Cardiac muscle cell (in vitro differentiated cells and primary cell): ENCODE measurements at regions not wholly inside any gene's neighbourhood (a gene's known extent, or its start where the extent isn't known, plus 50 kb on each side); places are given as distances from the start of the nearest gene placed in this dataset.

ENCODE experiments used
- DNase-seq, 2 donors: peaks; one replicate each; pipeline versions ENCODE4 v3.0.0 to v3.0.0-alpha.2; 2010 to 2017; ENCODE audit warnings: low read depth in 1 of 2, low spot score in 1 of 2
- H3K27ac ChIP-seq: fragments of 200-600 bp; sonication (generic); 2 replicates; pipeline ENCODE4 v1.5.1; 2016
- H3K27me3 ChIP-seq: fragments of 200-600 bp; sonication (generic); 2 replicates; pipeline ENCODE4 v1.6.0; 2016; ENCODE audit warnings: control low read depth
- H3K36me3 ChIP-seq: fragments of 200-600 bp; sonication (generic); 2 replicates; pipeline ENCODE4 v1.5.1; 2016; ENCODE audit warnings: control low read depth
- H3K4me1 ChIP-seq: fragments of 200-600 bp; sonication (generic); 2 replicates; pipeline ENCODE4 v1.8.1; 2017; ENCODE audit warnings: low read depth, mild to moderate bottlenecking, mixed run types
- H3K4me3 ChIP-seq: fragments of 200-600 bp; sonication (generic); 2 replicates; pipeline ENCODE4 v1.5.1; 2016; ENCODE audit warnings: mild to moderate bottlenecking
- H3K9me3 ChIP-seq: fragments of 200-600 bp; sonication (generic); 2 replicates; pipeline ENCODE4 v1.5.1; 2017; ENCODE audit warnings: low read depth, mild to moderate bottlenecking, control low read depth
- CTCF ChIP-seq: IDR thresholded peaks from 2 replicates; pipeline ENCODE4 v1.5.1; 2012; ENCODE audit warnings: low read depth, mild to moderate bottlenecking, low read length

DNA sequence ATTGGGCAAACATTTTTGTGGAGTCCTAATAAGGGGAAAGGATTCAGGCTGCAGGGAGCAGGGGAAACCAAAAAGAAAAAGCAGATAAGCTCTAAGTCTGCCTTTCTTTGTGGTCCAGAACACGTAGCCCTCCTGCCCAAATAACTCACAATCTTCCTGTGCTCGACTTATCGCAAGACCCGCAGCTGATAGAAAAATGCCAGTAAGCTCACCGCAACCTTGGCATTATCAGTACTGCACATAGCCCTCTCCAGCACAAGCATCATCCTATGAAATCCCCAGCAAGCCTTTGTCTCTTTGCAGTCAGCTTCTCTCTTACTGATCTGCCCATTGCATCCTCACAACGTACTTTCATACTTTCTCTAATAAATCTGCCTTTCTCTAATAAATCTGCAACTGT, 202.4 kb upstream of the HNRNPA3 start:
- no peaks in the 10 kb centered on the region for H3K4me1 ChIP-seq
- H3K4me3 ChIP-seq = no peak overlapping the region
- no peak for TF ChIP-seq CTCF
- no peaks in the 10 kb centered on the region for H3K36me3 ChIP-seq
- H3K27ac ChIP-seq = no peak overlapping the region
- DNase-seq = no peak
- H3K27me3 ChIP-seq = no peaks in the 10 kb centered on the region
- no peaks in the 10 kb centered on the region for H3K9me3 ChIP-seq

DNA sequence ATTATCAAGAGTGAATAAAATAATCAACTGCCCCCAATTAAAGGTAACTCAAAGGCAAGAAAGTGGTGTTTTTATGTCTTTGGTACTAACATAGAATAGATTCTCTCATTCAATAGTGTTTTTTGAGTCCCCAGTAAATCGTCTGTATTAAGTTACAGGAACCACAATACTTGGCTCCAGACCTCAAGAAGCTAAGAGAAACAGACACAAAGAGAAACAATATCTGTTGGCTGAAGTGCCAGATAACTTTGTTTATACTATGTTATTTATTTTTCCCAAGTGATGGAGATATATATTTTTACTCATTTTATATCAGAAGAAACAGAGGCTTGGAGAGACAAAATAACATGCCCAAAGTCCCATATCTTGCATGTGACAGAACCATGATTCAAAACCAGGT, 201.7 kb upstream of the HNRNPA3 start:
- TF ChIP-seq CTCF = no peak
- no peak overlapping the region for H3K27ac ChIP-seq
- no peaks in the 10 kb centered on the region for H3K27me3 ChIP-seq
- H3K9me3 ChIP-seq = no peaks in the 10 kb centered on the region
- no peak for DNase-seq
- no peaks in the 10 kb centered on the region for H3K36me3 ChIP-seq
- no peak overlapping the region for H3K4me3 ChIP-seq
- no peaks in the 10 kb centered on the region for H3K4me1 ChIP-seq

DNA sequence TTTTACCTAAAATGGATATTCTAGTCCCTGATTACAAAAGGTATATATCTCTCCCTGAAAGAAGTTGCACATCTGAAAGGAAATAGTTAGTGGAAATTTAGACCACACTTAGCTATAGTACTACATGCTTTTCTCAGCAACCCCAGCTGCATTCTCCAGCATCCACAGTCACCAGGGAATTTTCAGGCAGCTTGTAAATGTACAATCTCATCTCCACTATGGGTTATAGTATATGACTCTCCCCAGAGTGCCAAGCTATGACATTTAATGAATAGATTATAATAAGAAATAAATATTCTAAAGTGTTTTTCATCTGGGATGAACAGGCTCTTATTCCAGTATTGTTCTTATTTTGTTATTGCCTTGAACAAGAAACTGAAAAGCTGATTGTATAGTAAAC, 197.6 kb upstream of the HNRNPA3 start:
- no peaks in the 10 kb centered on the region for H3K36me3 ChIP-seq
- TF ChIP-seq CTCF = no peak
- no peaks in the 10 kb centered on the region for H3K9me3 ChIP-seq
- no peaks in the 10 kb centered on the region for H3K4me1 ChIP-seq
- DNase-seq = no peak
- H3K4me3 ChIP-seq = no peak overlapping the region
- no peak overlapping the region for H3K27ac ChIP-seq
- no peaks in the 10 kb centered on the region for H3K27me3 ChIP-seq

GRCh38 chr2:177015356-177015923, 197.2 kb upstream of the HNRNPA3 start:
- H3K9me3 ChIP-seq = no peaks in the 10 kb centered on the region
- H3K27ac ChIP-seq = no peak overlapping the region
- no peaks in the 10 kb centered on the region for H3K4me1 ChIP-seq
- H3K27me3 ChIP-seq = no peaks in the 10 kb centered on the region
- no peaks in the 10 kb centered on the region for H3K36me3 ChIP-seq
- DNase-seq = no peak
- no peak overlapping the region for H3K4me3 ChIP-seq
- no peak for TF ChIP-seq CTCF

DNA sequence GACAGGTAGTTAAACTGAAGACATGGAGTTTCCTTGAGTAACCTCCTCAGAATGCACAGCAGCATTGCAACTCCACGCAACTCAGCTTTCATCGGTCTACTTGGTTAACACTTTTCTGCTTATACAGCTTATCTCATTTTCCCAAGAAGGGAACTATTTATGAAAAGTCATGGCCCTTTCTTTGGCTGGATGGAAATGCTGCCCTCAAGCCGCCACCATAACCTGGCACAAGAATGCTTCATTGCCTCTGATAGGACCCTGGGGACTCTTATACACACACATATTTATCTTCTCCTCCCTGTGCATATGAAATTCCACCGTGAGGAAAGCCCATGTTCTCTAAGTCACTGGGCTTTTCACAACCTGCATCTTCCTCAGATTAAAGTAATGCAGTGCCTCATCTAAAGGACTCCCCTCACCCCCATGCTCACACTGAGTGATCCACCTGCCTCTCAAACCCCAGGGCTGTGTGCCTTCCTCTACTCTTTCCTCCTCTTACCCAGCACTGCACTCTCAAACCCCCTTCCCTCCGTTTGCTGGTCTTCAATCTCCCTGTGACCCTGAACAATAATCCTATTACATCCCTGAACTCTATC, 192.0 kb upstream of the HNRNPA3 start:
- Histone ChIP-seq H3K36me3 (no peaks in the 10 kb centered on the region), H3K27ac (no peak overlapping the region), H3K4me3 (no peak overlapping the region), H3K27me3 (no peaks in the 10 kb centered on the region), H3K9me3 (no peaks in the 10 kb centered on the region), H3K4me1 (no peaks in the 10 kb centered on the region)
- no peak for TF ChIP-seq CTCF
- DNase-seq = no peak
